Omental fat pad (tissue), 3 donors: ENCODE measurements at regions not wholly inside any gene's neighbourhood (a gene's known extent, or its start where the extent isn't known, plus 50 kb on each side); places are given as distances from the start of the nearest gene placed in this dataset.

Source experiments
- ATAC-seq: fragments of 150-250 bp; one replicate; pipeline ENCODE4 v1.9.1; 2016; ENCODE audit warnings: mild to moderate bottlenecking, moderate library complexity; ENCODE audit not compliant: low FRiP score
- DNase-seq: peaks from one replicate; pipeline ENCODE4 v3.0.0-alpha.2; 2019; ENCODE audit warnings: low spot score
- TF ChIP-seq, protein P1 (sequence below), 3 donors: fragments of 450-650 bp; IDR thresholded peaks; one replicate each; pipeline ENCODE4 v1.5.1; 2016 to 2017; ENCODE audit warnings: antibody characterized with exemption in 3 of 3, mild to moderate bottlenecking in 3 of 3, moderate library complexity in 2 of 3

- DNase-seq (no peak), ATAC-seq (no peak)
- TF ChIP-seq, protein P1, sequence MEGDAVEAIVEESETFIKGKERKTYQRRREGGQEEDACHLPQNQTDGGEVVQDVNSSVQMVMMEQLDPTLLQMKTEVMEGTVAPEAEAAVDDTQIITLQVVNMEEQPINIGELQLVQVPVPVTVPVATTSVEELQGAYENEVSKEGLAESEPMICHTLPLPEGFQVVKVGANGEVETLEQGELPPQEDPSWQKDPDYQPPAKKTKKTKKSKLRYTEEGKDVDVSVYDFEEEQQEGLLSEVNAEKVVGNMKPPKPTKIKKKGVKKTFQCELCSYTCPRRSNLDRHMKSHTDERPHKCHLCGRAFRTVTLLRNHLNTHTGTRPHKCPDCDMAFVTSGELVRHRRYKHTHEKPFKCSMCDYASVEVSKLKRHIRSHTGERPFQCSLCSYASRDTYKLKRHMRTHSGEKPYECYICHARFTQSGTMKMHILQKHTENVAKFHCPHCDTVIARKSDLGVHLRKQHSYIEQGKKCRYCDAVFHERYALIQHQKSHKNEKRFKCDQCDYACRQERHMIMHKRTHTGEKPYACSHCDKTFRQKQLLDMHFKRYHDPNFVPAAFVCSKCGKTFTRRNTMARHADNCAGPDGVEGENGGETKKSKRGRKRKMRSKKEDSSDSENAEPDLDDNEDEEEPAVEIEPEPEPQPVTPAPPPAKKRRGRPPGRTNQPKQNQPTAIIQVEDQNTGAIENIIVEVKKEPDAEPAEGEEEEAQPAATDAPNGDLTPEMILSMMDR (IDR thresholded peaks at IDR 0.05): no peak
Measured at GRCh38 chr4:110994781-110995180, 371.9 kb upstream of the PITX2 start.

GRCh38 chr4:110998320-110998719 is 375.4 kb upstream of the PITX2 start:
- no peak for DNase-seq
- ATAC-seq: no peak
- TF ChIP-seq, protein P1 (IDR thresholded peaks at IDR 0.05): no peak

DNA sequence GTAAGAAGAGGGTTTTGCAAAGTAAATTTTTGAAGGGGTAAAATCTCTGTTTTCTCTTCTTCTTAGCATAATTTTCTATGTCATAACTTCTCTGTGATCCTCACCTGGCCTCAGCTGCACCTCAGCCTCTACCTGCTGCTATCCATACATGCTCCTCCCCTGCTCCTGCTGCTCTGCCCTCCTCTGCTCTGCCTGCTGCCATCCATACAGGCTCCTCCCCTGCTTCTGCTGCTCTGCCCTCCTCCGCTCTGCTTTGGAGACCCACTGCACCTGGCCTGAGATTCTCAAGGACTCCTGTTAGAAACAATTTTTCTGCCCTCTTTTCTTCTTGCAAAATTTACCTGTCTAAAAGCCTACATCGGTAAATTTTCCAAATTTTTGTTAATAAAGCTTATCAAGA is 388.6 kb upstream of the PITX2 start:
- ATAC-seq (no peak), DNase-seq (no peak)
- TF ChIP-seq, protein P1 (IDR thresholded peaks at IDR 0.05): no peak

DNA sequence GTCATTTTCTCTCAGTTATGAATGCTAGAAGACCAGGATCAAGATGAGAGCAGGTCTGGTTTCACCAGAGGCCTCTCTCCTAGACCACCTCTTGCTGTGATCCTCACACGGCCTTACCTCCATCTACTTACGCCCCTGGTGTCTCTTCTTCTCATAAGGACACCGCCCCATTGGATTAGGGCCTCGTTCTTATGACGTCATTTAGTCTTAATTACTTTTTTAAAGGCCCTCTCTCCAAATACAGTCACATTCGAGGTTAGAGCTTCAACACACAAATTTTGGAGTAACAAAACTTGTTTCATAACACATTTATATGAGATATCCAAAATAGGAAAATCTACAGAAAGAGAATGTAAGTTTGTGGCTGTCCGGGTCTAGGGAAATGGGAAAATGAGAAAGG is 391.0 kb upstream of the PITX2 start:
- TF ChIP-seq, protein P1 (IDR thresholded peaks at IDR 0.05): no peak
- DNase-seq: no peak
- ATAC-seq: no peak

DNA sequence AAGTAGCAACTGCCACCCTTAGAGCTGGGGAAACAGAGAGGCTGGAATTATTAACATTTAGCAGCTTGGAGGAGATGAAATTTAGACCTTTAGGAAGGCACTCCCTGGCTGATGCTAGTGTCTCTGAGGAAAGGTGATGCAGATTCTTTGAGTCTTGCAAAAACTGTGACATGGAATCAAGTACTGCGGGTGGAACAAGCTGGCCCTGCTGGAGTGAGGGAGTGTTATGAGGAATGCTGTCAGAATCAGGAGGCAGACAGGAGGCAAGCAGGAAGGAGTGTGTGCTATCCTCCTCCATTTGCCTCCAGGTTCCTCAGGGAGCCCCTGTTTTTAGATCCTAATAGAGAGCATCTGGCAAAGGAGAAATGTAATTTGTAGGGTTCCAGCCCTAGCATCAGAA is 391.7 kb upstream of the PITX2 start:
- ATAC-seq: no peak
- TF ChIP-seq, protein P1 (IDR thresholded peaks at IDR 0.05): no peak
- no peak for DNase-seq

DNA sequence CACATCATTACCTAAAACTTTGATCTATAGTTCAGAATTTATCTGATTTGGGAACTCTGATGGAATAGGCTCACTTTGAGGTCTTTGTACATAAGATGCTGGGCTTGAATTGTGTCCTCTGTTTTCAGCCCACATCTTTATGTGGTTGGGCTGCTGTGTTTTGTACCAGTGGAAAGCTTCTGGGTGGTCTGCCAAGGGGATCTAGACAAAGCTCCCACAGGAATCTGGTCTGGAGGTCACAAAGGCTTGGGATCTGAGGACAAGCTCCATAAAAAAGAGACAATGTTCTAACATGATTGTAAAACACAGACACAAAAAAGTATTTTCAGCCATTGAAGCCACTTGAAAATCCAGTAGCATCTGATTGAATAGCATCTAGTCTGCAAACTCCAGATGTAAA is 393.5 kb upstream of the PITX2 start:
- TF ChIP-seq, protein P1 (IDR thresholded peaks at IDR 0.05): no peak
- ATAC-seq: no peak
- no peak for DNase-seq

GRCh38 chr4:111018216-111018615 is 395.3 kb upstream of the PITX2 start:
- TF ChIP-seq, protein P1 (IDR thresholded peaks at IDR 0.05): no peak
- DNase-seq: no peak
- ATAC-seq: no peak
